SKM-1 (cell line): ENCODE measurements at regions not wholly inside any gene's neighbourhood (a gene's known extent, or its start where the extent isn't known, plus 50 kb on each side); places are given as distances from the start of the nearest gene placed in this dataset.

ENCODE experiments used
- DNase-seq: peaks from one replicate; lab custom pipeline; 2025; ENCODE audit not compliant: unreplicated experiment; lab: John Stamatoyannopoulos, UW

- no peak for DNase-seq
Observed at GRCh38 chr13:50513300-50513877, 330.1 kb downstream of the DLEU7 start.

GRCh38 chr13:50514249-50514648 lies 329.2 kb downstream of the DLEU7 start:
- no peak for DNase-seq

GRCh38 chr13:50518131-50518530 lies 325.4 kb downstream of the DLEU7 start:
- DNase-seq: no peak

- no peak for DNase-seq
Observed at GRCh38 chr13:50518781-50519201, 324.7 kb downstream of the DLEU7 start.

- DNase-seq: peak; percentile 16
Observed at GRCh38 chr13:50519866-50520265, 323.6 kb downstream of the DLEU7 start.

GRCh38 chr13:50521006-50521830 lies 322.3 kb downstream of the DLEU7 start:
- no peak for DNase-seq

- no peak for DNase-seq
Observed at GRCh38 chr13:50521831-50522149, 321.7 kb downstream of the DLEU7 start.

- no peak for DNase-seq
Observed at GRCh38 chr13:50522506-50522905, 321.0 kb downstream of the DLEU7 start.

- no peak for DNase-seq
Observed at GRCh38 chr13:50523307-50523706, 320.2 kb downstream of the DLEU7 start.

GRCh38 chr13:50524560-50524959 lies 318.9 kb downstream of the DLEU7 start:
- no peak for DNase-seq

GRCh38 chr13:50526661-50527071 lies 316.8 kb downstream of the DLEU7 start:
- no peak for DNase-seq

GRCh38 chr13:50527188-50527587 lies 316.3 kb downstream of the DLEU7 start:
- DNase-seq: no peak

- DNase-seq: no peak
Observed at GRCh38 chr13:50527612-50528509, 315.6 kb downstream of the DLEU7 start.

GRCh38 chr13:50529154-50529882 lies 314.2 kb downstream of the DLEU7 start:
- DNase-seq: peak; percentile 88

- no peak for DNase-seq
Observed at GRCh38 chr13:50531917-50532899, 311.3 kb downstream of the DLEU7 start.

- DNase-seq: no peak
Observed at GRCh38 chr13:50535050-50535449, 308.4 kb downstream of the DLEU7 start.

- DNase-seq: no peak
Observed at GRCh38 chr13:50537029-50537428, 306.5 kb downstream of the DLEU7 start.

- no peak for DNase-seq
Observed at GRCh38 chr13:50539791-50540530, 303.5 kb downstream of the DLEU7 start.

- no peak for DNase-seq
Observed at GRCh38 chr13:50543141-50543540, 300.4 kb downstream of the DLEU7 start.
